Karpas-422 (cell line): ENCODE measurements at regions not wholly inside any gene's neighbourhood (a gene's known extent, or its start where the extent isn't known, plus 50 kb on each side); places are given as distances from the start of the nearest gene placed in this dataset. TPM values are rescaled to one million over a fixed set of nuclear protein-coding genes. Genes with fewer than 3 reads are reported as not detected.

Experiments
- DNase-seq: peaks from one replicate; pipeline ENCODE4 v3.0.0-alpha.2; 2015
- H2AFZ ChIP-seq: fragments of 200-600 bp; sonication (generic); 2 replicates; pipeline ENCODE4 v1.6.1; 2014; ENCODE audit warnings: antibody characterized with exemption, low read length, mixed read lengths
- H3K27ac ChIP-seq: fragments of 200-600 bp; sonication (generic); 2 replicates; pipeline ENCODE4 v1.5.1; 2014; ENCODE audit warnings: mild to moderate bottlenecking, low read length, moderate library complexity
- H3K27me3 ChIP-seq: fragments of 200-600 bp; sonication (generic); 2 replicates; pipeline ENCODE4 v1.6.1; 2014; ENCODE audit warnings: low read length, mixed read lengths
- H3K36me3 ChIP-seq: fragments of 200-600 bp; sonication (generic); 2 replicates; pipeline ENCODE4 v1.6.1; 2014; ENCODE audit warnings: low read length, mixed read lengths; ENCODE audit not compliant: insufficient read depth
- H3K4me1 ChIP-seq: fragments of 200-600 bp; sonication (generic); 2 replicates; pipeline ENCODE4 v1.6.1; 2014; ENCODE audit warnings: mild to moderate bottlenecking, low read length, mixed read lengths
- H3K4me2 ChIP-seq: fragments of 200-600 bp; sonication (generic); 2 replicates; pipeline ENCODE4 v1.6.1; 2014; ENCODE audit warnings: low read length, low read depth, mild to moderate bottlenecking; ENCODE audit not compliant: poor library complexity, severe bottlenecking
- H3K4me3 ChIP-seq: fragments of 200-600 bp; sonication (generic); 2 replicates; pipeline ENCODE4 v1.5.1; 2014; ENCODE audit warnings: mild to moderate bottlenecking, antibody characterized with exemption, low read length, mixed read lengths
- H3K79me2 ChIP-seq: fragments of 200-600 bp; sonication (generic); 2 replicates; pipeline ENCODE4 v1.6.1; 2014; ENCODE audit warnings: mild to moderate bottlenecking, low read length, mixed read lengths
- H3K9ac ChIP-seq: fragments of 200-600 bp; sonication (generic); 2 replicates; pipeline ENCODE4 v1.6.0; 2014; ENCODE audit warnings: low read length
- H3K9me2 ChIP-seq: fragments of 200-600 bp; sonication (generic), shearing (Covaris generic); replicated peaks from 2 replicates; pipeline ENCODE4 v1.6.0; 2014; ENCODE audit warnings: mild to moderate bottlenecking, low read length, moderate library complexity; ENCODE audit not compliant: insufficient read depth
- H3K9me3 ChIP-seq: fragments of 300-700, 200-600 bp; sonication (generic); 2 replicates; pipeline ENCODE4 v1.6.1; 2014; ENCODE audit warnings: low read length, mixed read lengths
- H4K20me1 ChIP-seq: fragments of 200-600 bp; sonication (generic); 2 replicates; pipeline ENCODE4 v1.6.1; 2014; ENCODE audit warnings: mild to moderate bottlenecking, antibody characterized with exemption, low read length, low read depth; ENCODE audit not compliant: insufficient read depth
- small RNA-seq: library from RNA; depleted of rRNA; stranded (forward); fragments of <200 nt; gene quantifications from one replicate; pipeline ENCODE3, GENCODE V24; 2014

- Histone ChIP-seq H3K9me2 (no peaks in the 10 kb centered on the region), H3K9me3 (no peaks in the 10 kb centered on the region), H3K4me2 (no peak overlapping the region), H3K36me3 (no peaks in the 10 kb centered on the region), H3K27ac (no peak overlapping the region), H3K27me3 (no peaks in the 10 kb centered on the region), H3K9ac (no peak overlapping the region), H4K20me1 (no peaks in the 10 kb centered on the region), H3K4me3 (no peak overlapping the region), H3K4me1 (peaks cover 8% of the 10 kb centered on the region), H2AFZ (no peak overlapping the region), H3K79me2 (no peaks in the 10 kb centered on the region)
- no peak for DNase-seq
These were observed 53.3 kb upstream of the KCNJ16 start for GRCh38 chr17:70021726-70022125.

- Histone ChIP-seq H3K9me3 (no peaks in the 10 kb centered on the region), H3K9me2 (no peaks in the 10 kb centered on the region), H3K4me1 (peaks cover 8% of the 10 kb centered on the region), H4K20me1 (no peaks in the 10 kb centered on the region), H3K4me2 (no peak overlapping the region), H2AFZ (no peak overlapping the region), H3K79me2 (no peaks in the 10 kb centered on the region), H3K36me3 (no peaks in the 10 kb centered on the region), H3K27ac (no peak overlapping the region), H3K9ac (no peak overlapping the region), H3K4me3 (no peak overlapping the region), H3K27me3 (no peaks in the 10 kb centered on the region)
- DNase-seq, result no peak
These were observed 52.9 kb upstream of the KCNJ16 start for GRCh38 chr17:70022175-70022574.

- no peak overlapping the region for H2AFZ ChIP-seq
- no peak for DNase-seq
- no peak overlapping the region for H3K9ac ChIP-seq
- H3K4me3 ChIP-seq, result no peak overlapping the region
- H3K79me2 ChIP-seq, result no peaks in the 10 kb centered on the region
- H3K36me3 ChIP-seq, result no peaks in the 10 kb centered on the region
- H3K9me3 ChIP-seq, result no peaks in the 10 kb centered on the region
- no peak overlapping the region for H3K27ac ChIP-seq
- H3K4me2 ChIP-seq, result no peak overlapping the region
- no peaks in the 10 kb centered on the region for H4K20me1 ChIP-seq
- no peaks in the 10 kb centered on the region for H3K9me2 ChIP-seq
- peaks cover 8% of the 10 kb centered on the region for H3K4me1 ChIP-seq
- H3K27me3 ChIP-seq, result no peaks in the 10 kb centered on the region
These were observed 50.8 kb upstream of the KCNJ16 start for GRCh38 chr17:70024253-70024652.

Small RNA genes lying in the stretch of these regions (small RNA-seq; reads per million reads assigned to genes)
- gene AC002545.1 (0.12 reads per million), gene RF00019 (not detected)
